Bone marrow (tissue), 2 donors: ENCODE measurements at regions not wholly inside any gene's neighbourhood (a gene's known extent, or its start where the extent isn't known, plus 50 kb on each side); places are given as distances from the start of the nearest gene placed in this dataset.
"Not testable (repeated sequence)": the region's sequence is repeated elsewhere in the genome, so short reads cannot be mapped to it uniquely, and the experiment has no call there.

Source experiments
- DNase-seq, 2 donors: peaks; one replicate each; lab custom pipeline; 2025; lab: John Stamatoyannopoulos, UW

- not testable (repeated sequence) for DNase-seq
These were observed 127.9 kb downstream of the ARRDC4 start for GRCh38 chr15:98088307-98088945.

GRCh38 chr15:98089352-98089751 lies 128.8 kb downstream of the ARRDC4 start:
- not testable (repeated sequence) for DNase-seq

GRCh38 chr15:98097986-98098385 lies 137.5 kb downstream of the ARRDC4 start:
- DNase-seq = not testable (repeated sequence)

- DNase-seq = not testable (repeated sequence)
These were observed 140.1 kb downstream of the ARRDC4 start for GRCh38 chr15:98100606-98101005.

GRCh38 chr15:98103570-98103969 lies 143.1 kb downstream of the ARRDC4 start:
- no peak for DNase-seq

- DNase-seq = not testable (repeated sequence)
These were observed 144.1 kb downstream of the ARRDC4 start for GRCh38 chr15:98104386-98105151.

- DNase-seq = not testable (repeated sequence)
These were observed 146.2 kb downstream of the ARRDC4 start for GRCh38 chr15:98106615-98107194.

- DNase-seq = no peak
These were observed 151.3 kb downstream of the ARRDC4 start for GRCh38 chr15:98111806-98112205.

- DNase-seq = no peak
These were observed 152.8 kb downstream of the ARRDC4 start for GRCh38 chr15:98113327-98113726.

- no peak for DNase-seq
These were observed 160.1 kb downstream of the ARRDC4 start for GRCh38 chr15:98120561-98120960.

GRCh38 chr15:98121536-98121935 lies 161.0 kb downstream of the ARRDC4 start:
- no peak for DNase-seq

GRCh38 chr15:98121957-98122356 lies 161.5 kb downstream of the ARRDC4 start:
- no peak for DNase-seq

GRCh38 chr15:98123297-98123696 lies 162.8 kb downstream of the ARRDC4 start:
- no peak for DNase-seq

- DNase-seq = no peak
These were observed 163.3 kb downstream of the ARRDC4 start for GRCh38 chr15:98123834-98124233.

GRCh38 chr15:98124581-98124980 lies 164.1 kb downstream of the ARRDC4 start:
- DNase-seq = no peak

- DNase-seq = no peak
These were observed 166.0 kb downstream of the ARRDC4 start for GRCh38 chr15:98126326-98127085.

- DNase-seq = no peak
These were observed 167.1 kb downstream of the ARRDC4 start for GRCh38 chr15:98127586-98127985.

GRCh38 chr15:98131924-98132323 lies 171.4 kb downstream of the ARRDC4 start:
- DNase-seq = no peak

- DNase-seq = no peak
These were observed 174.4 kb downstream of the ARRDC4 start for GRCh38 chr15:98134905-98135304.

GRCh38 chr15:98138910-98139309 lies 178.4 kb downstream of the ARRDC4 start:
- DNase-seq = no peak

GRCh38 chr15:98139337-98139736 lies 178.8 kb downstream of the ARRDC4 start:
- DNase-seq = no peak

GRCh38 chr15:98142572-98142971 lies 182.1 kb downstream of the ARRDC4 start:
- no peak for DNase-seq
